HCT116 (cell line): ENCODE measurements at regions not wholly inside any gene's neighbourhood (a gene's known extent, or its start where the extent isn't known, plus 50 kb on each side); places are given as distances from the start of the nearest gene placed in this dataset.

Experiments
- ATAC-seq: fragments of 200-7000 bp; cut with Tn5 transposase; 2 replicates; pipeline ENCODE4 v1.9.1; 2020; ENCODE audit warnings: mild to moderate bottlenecking, moderate library complexity
- BruUV-seq: library from RNA; stranded (reverse); fragments of 400-500 nt; replicated peaks from 2 replicates; lab custom pipeline; 2021; lab: Mats Ljungman, UMichigan
- CTCF ChIA-PET: fragments of 300-600 bp; sonication (Branson Sonifier 250); formaldehyde crosslinking; loops from one replicate; lab custom pipeline; 2021; ENCODE audit warnings: antibody characterized with exemption; lab: Charles Lee
- POLR2A ChIA-PET: fragments of 300-600, 350-600 bp; sonication (Branson Sonifier 250); formaldehyde crosslinking; loops from one replicate; lab custom pipeline; 2021; ENCODE audit warnings: antibody characterized with exemption; lab: Charles Lee
- RAD21 ChIA-PET, 2 experiments: fragments of 300-600 bp; sonication (Branson Sonifier 250); formaldehyde crosslinking; loops; one replicate each; lab custom pipeline; 2023; ENCODE audit warnings: low total read pairs in 2 of 2; ENCODE audit not compliant: uncharacterized antibody in 2 of 2, unreplicated experiment in 2 of 2, low non-redundant PET in 1 of 2; lab: Charles Lee
- DNase-seq: peaks from one replicate; pipeline ENCODE4 v3.0.0-alpha.2; 2010; ENCODE audit warnings: low read depth, low spot score
- H2AFZ ChIP-seq: fragments of 200-600 bp; shearing (Covaris generic), sonication (generic); 2 replicates; pipeline ENCODE4 v1.6.1; 2017; ENCODE audit warnings: low read depth, mixed run types, mixed read lengths, antibody characterized with exemption, low read length; ENCODE audit not compliant: poor library complexity, severe bottlenecking
- H3K27ac ChIP-seq: 2 replicates; pipeline ENCODE4 v1.5.1; 2012; ENCODE audit warnings: low read depth, low read length
- H3K27me3 ChIP-seq: fragments of 200-600 bp; sonication (generic); 2 replicates; pipeline ENCODE4 v1.6.1; 2016; ENCODE audit warnings: mixed run types, low read length, mixed read lengths; ENCODE audit not compliant: insufficient read depth
- H3K36me3 ChIP-seq, 2 experiments: fragments of 200-500 bp in 1 of 2; fragments of 200-600 bp in 1 of 2; sonication (Bioruptor generic) in 1 of 2; sonication (generic) in 1 of 2; 2 replicates each; pipeline versions ENCODE4 v1.5.1 to v1.6.1; 2014 to 2016; ENCODE audit warnings: low read length in 2 of 2, inconsistent platforms in 1 of 2, mixed read lengths in 1 of 2, mixed run types in 1 of 2; ENCODE audit not compliant: insufficient read depth in 2 of 2, control insufficient read depth in 1 of 2
- H3K4me1 ChIP-seq, 2 experiments: fragments of 200-600 bp in 1 of 2; sonication (generic) in 1 of 2; 2 replicates each; pipeline versions ENCODE4 v1.5.1 to v1.6.1; 2012 to 2017; ENCODE audit warnings: low read length in 2 of 2, inconsistent platforms in 1 of 2, mild to moderate bottlenecking in 1 of 2, mixed read lengths in 1 of 2, mixed run types in 1 of 2, moderate library complexity in 1 of 2; ENCODE audit not compliant: insufficient read depth in 2 of 2, control insufficient read depth in 1 of 2
- H3K4me2 ChIP-seq: fragments of 200-600 bp; sonication (generic); 2 replicates; pipeline ENCODE4 v1.6.1; 2017; ENCODE audit warnings: mixed run types, low read length, mixed read lengths
- H3K4me3 ChIP-seq, 2 experiments: fragments of 200-600 bp in 1 of 2; sonication (generic) in 1 of 2; replicated peaks in 1 of 2; 2 replicates each; pipeline ENCODE4 v1.5.1; 2011 to 2016; ENCODE audit warnings: low read length in 2 of 2, control low read depth in 1 of 2, low read depth in 1 of 2, mild to moderate bottlenecking in 1 of 2, mixed read lengths in 1 of 2, mixed run types in 1 of 2
- H3K79me2 ChIP-seq: fragments of 200-600 bp; sonication (generic); 2 replicates; pipeline ENCODE4 v1.6.1; 2017; ENCODE audit warnings: mild to moderate bottlenecking, mixed run types, low read length, moderate library complexity, mixed read lengths; ENCODE audit not compliant: insufficient read depth
- H3K9ac ChIP-seq: fragments of 200-600 bp; sonication (generic); 2 replicates; pipeline ENCODE4 v1.6.1; 2016; ENCODE audit warnings: low read length, mixed read lengths
- H3K9me2 ChIP-seq: fragments of 200-600 bp; sonication (generic), shearing (Covaris generic); 2 replicates; pipeline ENCODE4 v1.6.1; 2017; ENCODE audit warnings: mixed run types, mild to moderate bottlenecking, moderate library complexity; ENCODE audit not compliant: insufficient read depth
- H3K9me3 ChIP-seq, 2 experiments: fragments of 200-500 bp in 1 of 2; fragments of 200-600 bp in 1 of 2; sonication (Bioruptor generic) in 1 of 2; sonication (generic) in 1 of 2; 2 replicates each; pipeline ENCODE4 v1.6.1; 2014 to 2017; ENCODE audit warnings: low read length in 2 of 2, mixed read lengths in 2 of 2, inconsistent platforms in 1 of 2, low read depth in 1 of 2, mild to moderate bottlenecking in 1 of 2, mixed run types in 1 of 2, moderate library complexity in 1 of 2; ENCODE audit not compliant: control insufficient read depth in 1 of 2, insufficient read depth in 1 of 2
- H4K20me1 ChIP-seq: fragments of 200-600 bp; sonication (generic), shearing (Covaris generic); 2 replicates; pipeline ENCODE4 v1.6.1; 2017; ENCODE audit warnings: mixed run types, mild to moderate bottlenecking, moderate library complexity; ENCODE audit not compliant: insufficient read depth
- CBX3 ChIP-seq: IDR thresholded peaks from 2 replicates; pipeline ENCODE4 v1.6.1; 2012; ENCODE audit warnings: low read depth
- CEBPB ChIP-seq: IDR thresholded peaks from 2 replicates; pipeline ENCODE4 v1.6.1; 2012; ENCODE audit warnings: low read depth
- CTCF ChIP-seq, 3 experiments: fragments of 200-600 bp in 1 of 3; sonication (generic) in 1 of 3; IDR thresholded peaks in 2 of 3; conservative IDR thresholded peaks in 1 of 3; 2 replicates each; pipeline ENCODE4 v1.5.1; 2012 to 2017; ENCODE audit warnings: low read depth in 2 of 3, low read length in 2 of 3, antibody characterized with exemption in 1 of 3, borderline replicate concordance in 1 of 3, control low read depth in 1 of 3, mild to moderate bottlenecking in 1 of 3, mixed read lengths in 1 of 3, mixed run types in 1 of 3, moderate library complexity in 1 of 3; ENCODE audit not compliant: insufficient read depth in 1 of 3
- POLR2A ChIP-seq: IDR thresholded peaks from 2 replicates; pipeline ENCODE4 v1.7.0; 2011; ENCODE audit warnings: borderline replicate concordance; ENCODE audit not compliant: insufficient read depth, insufficient read length; ENCODE audit errors: extremely low read depth
- POLR2AphosphoS5 ChIP-seq: IDR thresholded peaks from 2 replicates; pipeline ENCODE4 v1.6.1; 2011; ENCODE audit warnings: mild to moderate bottlenecking, low read depth, low read length, moderate library complexity
- RAD21 ChIP-seq: IDR thresholded peaks from 2 replicates; pipeline ENCODE4 v1.6.1; 2012; ENCODE audit warnings: low read depth, mild to moderate bottlenecking
- SP1 ChIP-seq: IDR thresholded peaks from 2 replicates; pipeline ENCODE4 v1.6.1; 2012; ENCODE audit warnings: low read depth
- intact Hi-C: fragments of 100-400 bp; cut with micrococcal nuclease; formaldehyde crosslinking; loops from 2 replicates; pipeline ENCODE4 v1.10.0; 2022
- TF ChIP-seq, protein P1 (sequence below): IDR thresholded peaks from 2 replicates; pipeline ENCODE4 v1.6.1; 2012

DNA sequence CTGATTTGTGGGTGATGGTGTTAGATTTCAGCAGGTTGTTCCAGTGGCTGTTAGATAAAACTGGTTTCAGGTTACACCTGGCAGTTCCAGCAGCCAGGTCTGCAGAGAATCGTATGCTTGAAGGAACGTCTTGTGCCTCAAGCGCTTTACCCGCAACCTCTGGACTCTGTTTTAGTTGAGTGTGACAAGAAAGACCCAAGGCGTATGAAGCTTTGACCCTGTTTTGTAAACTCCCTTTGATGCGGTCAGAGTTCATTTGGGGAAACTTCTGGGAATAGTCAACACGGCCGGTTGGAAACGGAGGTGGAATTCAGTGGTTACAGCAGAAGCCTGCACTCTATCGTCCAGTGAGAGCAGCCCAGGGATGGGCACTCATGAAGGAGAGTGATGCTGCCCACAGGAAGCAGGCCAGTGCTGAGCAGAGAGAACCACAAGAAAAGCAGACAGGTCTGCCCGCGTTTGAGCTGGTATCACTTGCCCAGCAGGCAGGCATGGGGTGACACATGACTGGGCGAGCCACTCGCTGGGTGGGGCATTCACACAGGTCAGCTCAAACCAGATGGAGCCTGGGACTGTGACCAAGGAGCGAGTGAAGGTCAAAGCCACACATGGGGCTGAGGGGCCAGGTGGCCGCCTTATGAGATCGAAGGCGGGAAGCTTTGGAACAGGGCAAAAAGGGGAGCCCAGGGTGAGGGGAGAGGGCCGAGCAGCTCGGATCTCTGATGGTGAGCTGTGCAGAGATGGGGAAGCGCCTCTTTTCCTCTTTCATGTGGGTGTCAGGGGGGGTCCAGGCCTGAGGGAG lies 99.6 kb upstream of the MBOAT2 start:
- Histone ChIP-seq H3K79me2 (no peaks in the 10 kb centered on the region), H3K4me1 (peaks cover 19 to 42% of the 10 kb centered on the region in 2 experiments), H3K36me3 (no peaks in the 10 kb centered on the region), H3K4me3 (peak overlapping the region; percentile 1 to 41), H3K9me2 (no peaks in the 10 kb centered on the region), H3K4me2 (peak overlapping the region; percentile 78), H3K9me3 (no peaks in the 10 kb centered on the region), H3K27me3 (no peaks in the 10 kb centered on the region), H2AFZ (peak overlapping the region; percentile 87), H3K27ac (no peak overlapping the region), H4K20me1 (no peaks in the 10 kb centered on the region), H3K9ac (peak overlapping the region; percentile 35; the same call in 1 of the 2 replicates)
- TF ChIP-seq CEBPB, result no peak
- TF ChIP-seq POLR2A, result no peak
- TF ChIP-seq SP1, result peak; percentile 40
- no peak for TF ChIP-seq CBX3
- peak; percentile 23; the same call in 1 of the 2 replicates for TF ChIP-seq RAD21
- 0 out of 2 replicates have a peak, but pooled peaks have one; percentile 21 for TF ChIP-seq POLR2AphosphoS5
- peak in 2 of 3 experiments; percentile 1 to 21; a peak in 1 of 6 replicates for TF ChIP-seq CTCF (IDR thresholded peaks at IDR 0.05 in 2 of 3, conservative IDR thresholded peaks at IDR 0.05 in 1 of 3; ENCODE audit: borderline replicate concordance in 1 of 3, insufficient read depth in 1 of 3, low read depth in 2 of 3, low read length in 2 of 3)
- TF ChIP-seq, protein P1, sequence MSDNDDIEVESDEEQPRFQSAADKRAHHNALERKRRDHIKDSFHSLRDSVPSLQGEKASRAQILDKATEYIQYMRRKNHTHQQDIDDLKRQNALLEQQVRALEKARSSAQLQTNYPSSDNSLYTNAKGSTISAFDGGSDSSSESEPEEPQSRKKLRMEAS, result peak; percentile 81
- DNase-seq (no peak), ATAC-seq (peak; percentile 74)
- CTCF ChIA-PET, result interaction anchor here (1.0 to 1.1 kb wide), 2 partner anchors 9 to 10 kb away, joined by 4 read pairs; no protein-coding TSS in a partner anchor
- RAD21 ChIA-PET, result no interaction called here
- BruUV-seq, result no TSS peak
- intact Hi-C loops, result no loop called here
- POLR2A ChIA-PET, result no interaction called here
